Omental fat pad (tissue), 3 donors: ENCODE measurements at regions not wholly inside any gene's neighbourhood (a gene's known extent, or its start where the extent isn't known, plus 50 kb on each side); places are given as distances from the start of the nearest gene placed in this dataset.

Source experiments
- ATAC-seq: fragments of 150-250 bp; one replicate; pipeline ENCODE4 v1.9.1; 2016; ENCODE audit warnings: mild to moderate bottlenecking, moderate library complexity; ENCODE audit not compliant: low FRiP score
- DNase-seq: peaks from one replicate; pipeline ENCODE4 v3.0.0-alpha.2; 2019; ENCODE audit warnings: low spot score
- TF ChIP-seq, protein P1 (sequence below), 3 donors: fragments of 450-650 bp; IDR thresholded peaks; one replicate each; pipeline ENCODE4 v1.5.1; 2016 to 2017; ENCODE audit warnings: antibody characterized with exemption in 3 of 3, mild to moderate bottlenecking in 3 of 3, moderate library complexity in 2 of 3

DNA sequence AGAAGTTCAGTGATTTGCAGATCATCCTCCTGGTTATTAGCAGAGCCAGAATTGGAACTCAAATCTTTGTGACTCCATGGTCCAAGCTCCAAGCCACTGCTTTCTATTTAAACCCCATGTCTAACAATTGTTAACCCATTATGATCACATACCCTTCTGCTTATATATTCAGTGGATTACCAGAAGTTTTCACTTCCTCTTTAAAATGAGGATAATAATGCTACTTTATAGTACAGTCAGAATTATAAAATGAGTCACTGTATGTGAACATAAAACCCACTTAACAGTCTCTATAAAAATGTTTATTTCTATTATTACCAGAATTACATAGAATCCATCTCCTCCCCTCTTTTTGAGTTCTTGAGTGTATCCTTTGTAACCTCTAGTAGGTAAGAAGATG, 550.7 kb upstream of the DPPA4 start:
- TF ChIP-seq, protein P1, sequence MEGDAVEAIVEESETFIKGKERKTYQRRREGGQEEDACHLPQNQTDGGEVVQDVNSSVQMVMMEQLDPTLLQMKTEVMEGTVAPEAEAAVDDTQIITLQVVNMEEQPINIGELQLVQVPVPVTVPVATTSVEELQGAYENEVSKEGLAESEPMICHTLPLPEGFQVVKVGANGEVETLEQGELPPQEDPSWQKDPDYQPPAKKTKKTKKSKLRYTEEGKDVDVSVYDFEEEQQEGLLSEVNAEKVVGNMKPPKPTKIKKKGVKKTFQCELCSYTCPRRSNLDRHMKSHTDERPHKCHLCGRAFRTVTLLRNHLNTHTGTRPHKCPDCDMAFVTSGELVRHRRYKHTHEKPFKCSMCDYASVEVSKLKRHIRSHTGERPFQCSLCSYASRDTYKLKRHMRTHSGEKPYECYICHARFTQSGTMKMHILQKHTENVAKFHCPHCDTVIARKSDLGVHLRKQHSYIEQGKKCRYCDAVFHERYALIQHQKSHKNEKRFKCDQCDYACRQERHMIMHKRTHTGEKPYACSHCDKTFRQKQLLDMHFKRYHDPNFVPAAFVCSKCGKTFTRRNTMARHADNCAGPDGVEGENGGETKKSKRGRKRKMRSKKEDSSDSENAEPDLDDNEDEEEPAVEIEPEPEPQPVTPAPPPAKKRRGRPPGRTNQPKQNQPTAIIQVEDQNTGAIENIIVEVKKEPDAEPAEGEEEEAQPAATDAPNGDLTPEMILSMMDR (IDR thresholded peaks at IDR 0.05), result no peak
- ATAC-seq, result no peak
- DNase-seq, result no peak

DNA sequence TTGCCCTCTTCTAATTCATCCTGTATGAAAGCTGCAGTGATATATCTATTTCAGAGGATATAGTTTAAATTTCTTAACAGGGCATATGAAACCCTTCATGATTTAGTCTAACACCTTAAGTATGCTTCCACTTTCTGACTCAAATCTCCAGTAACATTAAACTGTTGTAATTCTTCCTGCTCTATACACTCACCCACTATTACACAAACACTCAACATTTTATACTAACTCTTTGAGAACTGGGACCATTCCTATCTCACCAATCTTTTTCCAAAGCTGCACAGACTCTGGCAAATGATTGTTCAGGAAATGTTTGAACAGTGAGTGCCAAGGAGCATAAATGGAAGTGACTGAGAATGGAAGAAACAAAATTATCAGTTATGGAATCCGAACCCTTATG, 560.4 kb upstream of the DPPA4 start:
- no peak for DNase-seq
- ATAC-seq, result no peak
- TF ChIP-seq, protein P1 (IDR thresholded peaks at IDR 0.05), result no peak

DNA sequence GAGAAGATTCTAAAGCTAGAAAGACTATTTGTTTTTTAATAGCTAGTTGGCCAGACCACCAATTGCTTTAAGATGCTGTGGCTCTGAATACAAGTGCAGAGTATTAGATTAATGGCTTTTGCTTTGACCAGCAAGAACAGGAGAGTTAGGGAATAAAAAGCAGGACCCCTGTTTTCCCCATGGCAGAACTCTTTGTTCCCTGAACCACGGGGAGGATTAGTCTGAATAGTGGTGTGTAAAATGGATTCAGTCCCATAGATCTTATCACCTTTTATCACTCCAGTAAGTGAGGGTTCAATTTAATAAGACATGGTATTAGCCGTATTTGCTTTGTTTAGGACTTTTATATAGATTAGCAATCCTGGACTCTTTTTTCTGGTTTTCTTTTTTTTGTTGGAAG, 562.6 kb upstream of the DPPA4 start:
- ATAC-seq (no peak), DNase-seq (no peak)
- TF ChIP-seq, protein P1 (IDR thresholded peaks at IDR 0.05), result no peak

DNA sequence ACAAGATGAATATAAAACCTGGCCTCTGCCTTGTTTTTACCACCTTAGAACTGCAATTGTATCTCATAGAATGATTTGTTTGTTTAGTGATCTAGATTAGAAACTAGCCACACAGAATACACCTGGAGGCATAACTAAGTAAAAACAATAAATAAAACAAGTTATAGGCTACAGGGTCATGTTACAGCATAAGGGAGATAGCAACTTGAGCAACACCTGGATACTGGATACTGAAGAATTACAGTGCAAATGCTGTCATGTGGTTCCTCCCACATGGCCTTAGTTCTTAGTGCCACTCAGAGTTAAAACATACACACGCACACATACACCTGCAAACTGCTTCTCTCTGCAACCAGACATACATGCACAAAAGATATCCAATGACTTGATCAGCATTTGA, 563.4 kb upstream of the DPPA4 start:
- DNase-seq (no peak), ATAC-seq (no peak)
- TF ChIP-seq, protein P1 (IDR thresholded peaks at IDR 0.05), result no peak

DNA sequence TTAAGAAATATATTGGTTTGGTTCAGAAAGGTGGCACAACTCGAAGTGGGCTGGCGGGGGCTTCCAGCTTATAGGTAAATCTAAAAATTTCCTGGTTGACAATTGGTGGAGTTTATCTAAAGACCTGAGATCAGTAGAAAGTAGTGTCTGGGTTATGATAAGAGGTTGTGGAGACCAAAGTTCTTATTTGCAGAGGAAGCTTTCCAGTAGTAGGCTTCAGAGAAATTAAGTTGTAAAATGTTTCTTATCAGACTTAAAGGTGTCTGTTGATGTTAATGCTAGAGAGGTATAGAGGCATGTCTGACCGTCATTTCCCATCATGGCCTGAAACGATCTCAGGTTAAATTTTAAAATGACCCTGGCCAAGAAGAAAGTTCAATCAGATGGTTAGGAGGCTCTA, 565.2 kb upstream of the DPPA4 start:
- TF ChIP-seq, protein P1 (IDR thresholded peaks at IDR 0.05), result no peak
- no peak for ATAC-seq
- DNase-seq, result no peak

DNA sequence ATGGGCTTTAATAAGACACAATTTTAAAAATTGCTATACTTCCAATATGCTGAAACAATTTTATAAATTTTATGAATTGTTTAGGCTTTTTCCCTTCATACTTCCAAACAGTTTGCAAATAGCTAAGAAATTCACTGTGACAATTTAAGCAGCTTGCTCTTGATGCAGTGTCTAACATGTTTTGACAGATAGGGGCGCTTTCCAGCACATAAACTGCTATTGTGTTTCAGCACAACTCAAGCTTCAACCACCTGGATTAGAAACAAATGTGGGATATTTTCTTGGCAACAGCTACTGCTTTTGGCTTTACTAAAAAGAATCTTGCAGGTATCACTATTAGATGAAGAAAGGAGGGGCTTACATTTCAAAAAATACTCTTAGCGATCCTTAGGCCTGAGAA, 565.8 kb upstream of the DPPA4 start:
- TF ChIP-seq, protein P1 (IDR thresholded peaks at IDR 0.05), result no peak
- no peak for DNase-seq
- no peak for ATAC-seq

DNA sequence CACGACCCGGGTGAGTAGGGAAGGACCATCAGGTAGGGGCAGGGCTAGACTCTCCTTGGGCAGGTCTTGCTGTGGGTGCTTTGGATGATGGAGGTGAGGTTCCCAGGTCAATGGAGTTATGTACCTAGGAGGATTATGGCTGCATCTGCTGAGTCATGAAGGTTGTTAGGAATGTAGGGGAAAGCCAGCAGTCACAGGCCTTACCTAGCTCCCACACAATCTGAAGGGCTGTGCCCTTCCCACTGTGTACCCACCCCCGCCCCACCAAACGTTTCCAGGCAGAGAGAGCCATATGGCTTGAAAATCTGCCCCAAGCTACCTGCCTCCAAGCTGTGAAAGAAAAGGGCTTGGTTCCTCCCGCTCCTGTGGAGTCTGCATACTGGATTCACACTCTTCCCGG, 573.4 kb upstream of the DPPA4 start:
- TF ChIP-seq, protein P1 (IDR thresholded peaks at IDR 0.05), result no peak
- ATAC-seq (no peak), DNase-seq (no peak)
